Loucy (cell line): ENCODE measurements at regions not wholly inside any gene's neighbourhood (a gene's known extent, or its start where the extent isn't known, plus 50 kb on each side); places are given as distances from the start of the nearest gene placed in this dataset.
A peak's percentile ranks its signal among the peaks of the same experiment; 100 is the strongest.

Experiments
- H2AFZ ChIP-seq: fragments of 200-600 bp; sonication (generic); 2 replicates; pipeline ENCODE4 v1.6.0; 2016; ENCODE audit warnings: antibody characterized with exemption, mild to moderate bottlenecking, low read length, moderate library complexity
- H3F3A ChIP-seq: fragments of 200-600 bp; 2 replicates; pipeline ENCODE4 v1.6.0; 2016; ENCODE audit warnings: antibody characterized with exemption, low read depth, mild to moderate bottlenecking
- H3K27me3 ChIP-seq: fragments of 200-600 bp; sonication (generic); 2 replicates; pipeline ENCODE4 v1.6.1; 2014; ENCODE audit warnings: low read length, mild to moderate bottlenecking; ENCODE audit not compliant: insufficient read depth, poor library complexity, severe bottlenecking
- H3K36me3 ChIP-seq: fragments of 200-600 bp; sonication (generic); 2 replicates; pipeline ENCODE4 v1.6.1; 2016; ENCODE audit warnings: low read length; ENCODE audit not compliant: insufficient read depth
- H3K4me1 ChIP-seq: fragments of 200-600 bp; sonication (generic); 2 replicates; pipeline ENCODE4 v1.5.1; 2014; ENCODE audit warnings: low read length, mild to moderate bottlenecking; ENCODE audit not compliant: insufficient read depth, poor library complexity, severe bottlenecking
- H3K4me2 ChIP-seq: fragments of 200-600 bp; sonication (generic); 2 replicates; pipeline ENCODE4 v1.6.0; 2014; ENCODE audit warnings: antibody characterized with exemption, low read length, low read depth, mild to moderate bottlenecking; ENCODE audit not compliant: poor library complexity, severe bottlenecking
- H3K4me3 ChIP-seq: fragments of 200-600 bp; sonication (generic); 2 replicates; pipeline ENCODE4 v1.5.1; 2014; ENCODE audit warnings: low read length, mild to moderate bottlenecking, mixed read lengths; ENCODE audit not compliant: poor library complexity, severe bottlenecking
- H3K79me2 ChIP-seq: fragments of 200-600 bp; sonication (generic); 2 replicates; pipeline ENCODE4 v1.6.1; 2014; ENCODE audit warnings: low read length; ENCODE audit not compliant: insufficient read depth
- H3K9ac ChIP-seq: fragments of 200-600 bp; sonication (generic); 2 replicates; pipeline ENCODE4 v1.6.0; 2014; ENCODE audit warnings: mild to moderate bottlenecking, low read depth, low read length, moderate library complexity; ENCODE audit not compliant: poor library complexity, severe bottlenecking
- H3K9me2 ChIP-seq: fragments of 200-600 bp; sonication (generic); replicated peaks from 2 replicates; pipeline ENCODE4 v1.6.1; 2016; ENCODE audit warnings: low read depth, low read length, mixed read lengths
- H3K9me3 ChIP-seq: fragments of 200-600 bp; sonication (generic); 2 replicates; pipeline ENCODE4 v1.6.1; 2014; ENCODE audit warnings: mild to moderate bottlenecking, antibody characterized with exemption, low read length, low read depth; ENCODE audit not compliant: insufficient read depth
- H4K20me1 ChIP-seq: fragments of 200-600 bp; sonication (generic); 2 replicates; pipeline ENCODE4 v1.6.0; 2014; ENCODE audit warnings: antibody characterized with exemption, low read length, mild to moderate bottlenecking; ENCODE audit not compliant: insufficient read depth, poor library complexity, severe bottlenecking
- EZH2phosphoT487 ChIP-seq: fragments of 200-600 bp; IDR thresholded peaks from 2 replicates; pipeline ENCODE4 v1.6.1; 2018; ENCODE audit warnings: antibody characterized with exemption, mild to moderate bottlenecking, moderate library complexity, borderline replicate concordance
- TF ChIP-seq, protein P1 (sequence below): fragments of 200-600 bp; sonication (generic); conservative IDR thresholded peaks from 2 replicates; pipeline ENCODE4 v1.5.1; 2014; ENCODE audit warnings: mild to moderate bottlenecking, antibody characterized with exemption, low read length

DNA sequence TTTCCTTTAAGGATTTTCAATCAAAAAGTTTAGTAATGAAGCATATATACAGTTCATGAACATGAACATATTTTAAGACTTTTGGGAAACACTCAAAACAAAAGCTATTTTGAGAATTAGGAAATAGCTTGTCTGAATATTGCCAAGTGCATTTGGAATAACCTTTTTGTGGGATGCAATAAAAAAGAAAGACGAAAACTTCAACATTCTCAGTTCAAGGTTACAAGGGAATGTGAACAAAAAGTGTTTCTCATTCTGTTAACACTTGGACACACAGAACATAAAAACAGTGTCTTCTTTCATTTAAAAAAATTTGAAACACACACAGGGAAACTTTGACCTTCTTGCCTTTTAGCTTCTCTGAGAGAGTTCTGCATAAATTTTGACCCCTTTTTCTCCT, 72.7 kb upstream of the TCF21 start:
- no peak overlapping the region for H2AFZ ChIP-seq
- TF ChIP-seq EZH2phosphoT487 = no peak
- TF ChIP-seq, protein P1, sequence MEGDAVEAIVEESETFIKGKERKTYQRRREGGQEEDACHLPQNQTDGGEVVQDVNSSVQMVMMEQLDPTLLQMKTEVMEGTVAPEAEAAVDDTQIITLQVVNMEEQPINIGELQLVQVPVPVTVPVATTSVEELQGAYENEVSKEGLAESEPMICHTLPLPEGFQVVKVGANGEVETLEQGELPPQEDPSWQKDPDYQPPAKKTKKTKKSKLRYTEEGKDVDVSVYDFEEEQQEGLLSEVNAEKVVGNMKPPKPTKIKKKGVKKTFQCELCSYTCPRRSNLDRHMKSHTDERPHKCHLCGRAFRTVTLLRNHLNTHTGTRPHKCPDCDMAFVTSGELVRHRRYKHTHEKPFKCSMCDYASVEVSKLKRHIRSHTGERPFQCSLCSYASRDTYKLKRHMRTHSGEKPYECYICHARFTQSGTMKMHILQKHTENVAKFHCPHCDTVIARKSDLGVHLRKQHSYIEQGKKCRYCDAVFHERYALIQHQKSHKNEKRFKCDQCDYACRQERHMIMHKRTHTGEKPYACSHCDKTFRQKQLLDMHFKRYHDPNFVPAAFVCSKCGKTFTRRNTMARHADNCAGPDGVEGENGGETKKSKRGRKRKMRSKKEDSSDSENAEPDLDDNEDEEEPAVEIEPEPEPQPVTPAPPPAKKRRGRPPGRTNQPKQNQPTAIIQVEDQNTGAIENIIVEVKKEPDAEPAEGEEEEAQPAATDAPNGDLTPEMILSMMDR = no peak
- H3K4me3 ChIP-seq = no peak overlapping the region

DNA sequence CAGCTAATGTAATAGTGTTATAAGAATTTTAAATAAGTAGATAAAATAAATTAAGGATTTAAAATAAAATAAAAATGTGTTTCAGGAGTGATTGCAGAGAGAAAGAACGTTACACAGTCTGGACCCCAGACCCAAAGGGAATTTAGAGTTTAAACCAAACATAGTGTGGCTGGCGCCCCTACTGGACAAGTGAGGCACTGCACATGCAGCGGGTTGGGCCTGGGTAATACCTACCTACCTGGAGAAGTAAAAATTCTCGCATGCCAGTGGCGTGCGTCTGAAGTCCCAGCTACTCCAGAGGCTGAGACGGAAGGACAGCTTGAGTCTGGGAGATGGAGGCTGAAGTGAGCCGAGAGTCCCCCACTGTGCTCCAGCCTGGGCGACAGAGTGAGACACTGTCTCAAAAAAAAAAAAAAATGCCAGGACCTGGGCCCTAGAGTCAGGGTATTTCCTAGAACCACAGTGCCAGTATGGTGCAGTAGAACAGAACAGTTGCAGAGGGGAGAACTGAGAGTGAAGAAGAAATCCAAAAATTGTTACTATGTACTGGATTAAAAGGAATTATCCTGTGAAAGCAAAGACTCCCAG, 71.4 kb upstream of the TCF21 start:
- Histone ChIP-seq H3K9me2 (no peaks in the 10 kb centered on the region), H3K4me2 (no peak overlapping the region), H4K20me1 (no peaks in the 10 kb centered on the region), H3F3A (no peaks in the 10 kb centered on the region), H3K4me3 (no peak overlapping the region), H3K27me3 (no peaks in the 10 kb centered on the region), H3K9me3 (no peaks in the 10 kb centered on the region), H3K4me1 (no peaks in the 10 kb centered on the region), H2AFZ (no peak overlapping the region), H3K9ac (no peak overlapping the region), H3K79me2 (no peaks in the 10 kb centered on the region), H3K36me3 (no peaks in the 10 kb centered on the region)
- TF ChIP-seq EZH2phosphoT487 = no peak
- TF ChIP-seq, protein P1 = peak; percentile 82

More for the DNA sequence above, 72.7 kb upstream of the TCF21 start:
- Histone ChIP-seq H3K27me3 (no peaks in the 10 kb centered on the region), H3K9me3 (no peaks in the 10 kb centered on the region), H3K36me3 (no peaks in the 10 kb centered on the region), H3K4me1 (no peaks in the 10 kb centered on the region), H3K9me2 (no peaks in the 10 kb centered on the region), H3K4me2 (no peak overlapping the region), H4K20me1 (no peaks in the 10 kb centered on the region), H3K9ac (no peak overlapping the region), H3F3A (no peaks in the 10 kb centered on the region), H3K79me2 (no peaks in the 10 kb centered on the region)

DNA sequence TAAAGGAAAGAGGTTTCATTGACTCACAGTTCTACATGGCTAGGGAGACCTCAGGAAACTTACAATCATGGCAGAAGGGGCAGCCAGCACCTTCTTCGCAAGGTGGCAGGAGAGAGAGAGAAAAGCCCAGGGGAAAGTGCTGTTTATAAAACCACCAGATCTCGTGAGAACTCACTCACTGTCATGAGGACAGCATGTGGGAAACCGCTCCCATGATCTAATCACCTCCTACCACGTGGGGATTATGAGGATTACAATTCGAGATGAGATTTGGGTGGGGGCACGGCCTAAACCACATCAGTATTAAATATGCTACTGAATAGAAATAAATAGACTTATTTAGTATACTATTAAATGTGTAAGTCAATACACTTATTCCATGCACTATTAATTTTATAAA, 70.6 kb upstream of the TCF21 start:
- H3K36me3 ChIP-seq = no peaks in the 10 kb centered on the region
- H3K9ac ChIP-seq = no peak overlapping the region
- no peaks in the 10 kb centered on the region for H3F3A ChIP-seq
- no peak overlapping the region for H3K4me3 ChIP-seq
- H3K4me1 ChIP-seq = no peaks in the 10 kb centered on the region
- H3K9me2 ChIP-seq = no peaks in the 10 kb centered on the region
- no peaks in the 10 kb centered on the region for H4K20me1 ChIP-seq
- no peaks in the 10 kb centered on the region for H3K27me3 ChIP-seq
- no peaks in the 10 kb centered on the region for H3K9me3 ChIP-seq
- H2AFZ ChIP-seq = no peak overlapping the region
- H3K4me2 ChIP-seq = no peak overlapping the region
- TF ChIP-seq EZH2phosphoT487 = no peak
- TF ChIP-seq, protein P1 = no peak
- no peaks in the 10 kb centered on the region for H3K79me2 ChIP-seq
